Left colon (tissue), 2 donors: ENCODE measurements at regions not wholly inside any gene's neighbourhood (a gene's known extent, or its start where the extent isn't known, plus 50 kb on each side); places are given as distances from the start of the nearest gene placed in this dataset.
"Not testable (repeated sequence)": the region's sequence is repeated elsewhere in the genome, so short reads cannot be mapped to it uniquely, and the experiment has no call there.

ENCODE experiments used
- ATAC-seq: fragments of 200-7000 bp; cut with Tn5 transposase; one replicate; pipeline ENCODE4 v1.9.1; 2020; ENCODE audit warnings: mild to moderate bottlenecking, moderate library complexity
- DNase-seq, 2 donors: peaks; one replicate each; pipeline ENCODE4 v3.0.0-alpha.2; 2020
- intact Hi-C, 2 donors: fragments of 100-400 bp; cut with DNase I in 1 of 2; cut with micrococcal nuclease in 1 of 2; formaldehyde crosslinking; loops; one replicate each; pipeline versions ENCODE4 v1.11.2 to v1.14.0; 2022; cut with DNase I, micrococcal nuclease
- donor health status: DM: no; HTN: no; CAD: no.
- donor health status: DM: yes; HTN: yes; CAD: no.

GRCh38 chr9:65425183-65425582 lies 140.2 kb upstream of the FOXD4L5 start:
- DNase-seq, ATAC-seq, intact Hi-C loops: not testable (repeated sequence)

- DNase-seq, intact Hi-C loops, ATAC-seq: not testable (repeated sequence)
These were observed 139.5 kb upstream of the FOXD4L5 start for GRCh38 chr9:65424437-65424984.

GRCh38 chr9:65423691-65424436 lies 138.9 kb upstream of the FOXD4L5 start:
- ATAC-seq, DNase-seq, intact Hi-C loops: not testable (repeated sequence)

GRCh38 chr9:65422966-65423690 lies 138.1 kb upstream of the FOXD4L5 start:
- ATAC-seq, DNase-seq, intact Hi-C loops: not testable (repeated sequence)

DNA sequence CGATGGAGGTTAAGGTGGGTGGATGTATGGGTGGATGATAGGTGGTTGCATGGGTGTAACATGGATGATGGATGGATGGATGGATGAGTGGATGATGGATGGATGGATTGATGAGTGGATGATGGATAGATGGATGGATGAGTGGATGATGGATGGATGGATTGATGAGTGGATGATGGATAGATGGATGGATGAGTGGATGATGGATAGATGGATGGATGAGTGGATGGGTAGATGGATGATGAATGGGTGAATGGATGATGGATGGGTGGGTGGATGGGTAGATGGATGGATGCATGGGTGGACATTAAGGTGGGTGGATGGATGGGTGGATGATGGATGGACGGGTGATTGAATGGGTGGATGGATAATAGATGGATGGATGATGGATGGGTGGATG lies 136.5 kb upstream of the FOXD4L5 start:
- DNase-seq, intact Hi-C loops, ATAC-seq: not testable (repeated sequence)

DNA sequence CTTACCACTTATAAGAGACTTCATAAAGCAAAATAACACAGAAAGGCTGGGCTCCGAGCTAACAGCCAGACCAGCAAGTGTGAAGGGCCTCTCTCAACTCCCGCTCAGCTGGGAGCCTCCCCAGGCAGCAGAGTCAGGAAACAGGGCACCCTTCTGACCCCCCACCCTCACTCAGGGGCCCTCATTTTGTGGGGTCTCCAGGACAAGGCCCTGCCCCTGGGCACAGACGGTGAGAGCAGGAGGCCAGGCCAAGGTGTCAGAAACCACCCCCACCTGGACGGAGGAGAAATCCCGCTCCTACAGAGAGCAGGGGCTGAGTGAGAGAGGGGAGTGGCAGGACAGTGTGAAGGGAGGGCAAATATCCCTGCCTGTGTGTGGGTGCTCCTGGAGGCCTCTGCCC lies 135.8 kb upstream of the FOXD4L5 start:
- intact Hi-C loops: no loop called here
- ATAC-seq (no peak), DNase-seq (no peak)

DNA sequence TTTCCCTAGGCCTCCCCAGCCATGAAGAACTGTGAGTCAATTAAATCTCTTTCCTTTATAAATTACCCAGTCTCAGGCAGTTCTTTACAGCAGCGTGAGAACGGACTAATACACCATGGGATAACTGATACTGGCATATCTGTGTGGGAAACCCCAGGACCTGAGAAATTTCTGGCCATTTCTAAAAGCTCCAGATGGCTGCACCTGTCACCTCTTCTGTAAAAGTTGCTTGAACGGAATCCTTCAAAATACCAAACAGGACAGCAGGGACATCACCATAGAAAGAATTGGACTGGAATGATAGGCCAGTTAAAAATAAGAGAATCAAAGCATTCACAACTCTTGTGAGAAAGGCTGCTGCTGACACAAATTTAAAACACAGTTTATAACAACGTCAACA lies 134.0 kb upstream of the FOXD4L5 start:
- ATAC-seq, DNase-seq, intact Hi-C loops: not testable (repeated sequence)

DNA sequence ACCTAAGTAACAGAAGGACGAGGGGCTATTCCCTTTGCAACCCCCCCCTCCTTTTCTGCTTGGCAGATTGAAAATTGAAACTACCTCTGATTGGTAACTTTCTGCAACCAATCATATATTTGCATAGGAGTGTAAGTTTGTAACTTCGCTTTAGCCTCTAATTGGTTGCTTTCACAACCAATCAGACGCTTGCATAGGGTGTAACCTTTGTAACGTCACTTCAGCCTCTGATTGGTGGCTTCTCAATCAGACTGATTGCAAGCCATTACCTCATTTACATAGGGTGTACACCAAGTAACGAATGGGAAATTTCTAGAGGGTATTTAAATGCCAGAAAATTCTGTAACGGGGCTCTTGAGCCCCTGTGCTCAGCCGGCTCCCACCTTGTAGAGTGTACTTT lies 131.9 kb upstream of the FOXD4L5 start:
- intact Hi-C loops, DNase-seq, ATAC-seq: not testable (repeated sequence)

DNA sequence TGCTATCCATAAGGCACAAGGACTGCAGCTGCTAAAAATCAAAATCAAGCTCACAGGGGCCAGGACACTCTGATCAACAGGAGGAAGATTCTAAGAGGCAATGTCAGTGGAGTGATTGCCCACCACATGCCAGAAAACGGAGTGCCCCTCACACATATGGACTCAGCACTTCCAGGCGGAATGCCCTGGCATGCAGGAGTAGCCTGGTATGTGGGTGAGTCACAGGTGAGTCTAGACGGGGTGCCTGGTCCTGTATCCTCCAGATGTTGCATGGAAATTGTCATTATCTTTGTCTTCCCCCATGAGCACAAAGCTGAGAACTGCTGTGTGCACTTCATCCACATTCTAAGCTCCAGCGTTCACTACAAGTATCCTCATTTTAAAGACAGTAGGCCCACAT lies 129.2 kb upstream of the FOXD4L5 start:
- intact Hi-C loops, ATAC-seq, DNase-seq: not testable (repeated sequence)

GRCh38 chr9:65413371-65413770 lies 128.4 kb upstream of the FOXD4L5 start:
- ATAC-seq, intact Hi-C loops, DNase-seq: not testable (repeated sequence)

- DNase-seq (no peak), ATAC-seq (no peak)
- intact Hi-C loops: no loop called here
These were observed 126.9 kb upstream of the FOXD4L5 start for GRCh38 chr9:65411901-65412300.

DNA sequence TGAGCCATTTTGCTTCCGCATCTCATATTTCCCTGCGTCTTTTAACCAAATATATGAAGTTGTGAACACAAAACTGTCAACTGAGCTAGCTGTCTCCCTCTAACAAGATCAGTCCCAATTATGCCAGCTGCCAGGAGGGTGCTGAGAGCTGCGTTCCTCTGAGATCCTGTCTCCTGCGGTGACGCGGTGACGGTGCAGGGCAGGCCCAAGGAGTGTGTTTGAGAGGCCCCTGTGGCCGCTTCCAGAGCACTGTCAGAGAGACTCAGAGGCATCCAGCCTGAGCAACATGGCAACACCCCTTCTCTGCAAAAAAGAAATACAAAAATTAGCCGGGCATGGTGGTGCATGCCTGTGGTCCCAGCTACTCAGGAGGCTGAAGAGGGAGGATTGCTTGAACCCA lies 126.3 kb upstream of the FOXD4L5 start:
- DNase-seq (no peak), ATAC-seq (no peak)
- intact Hi-C loops: no loop called here

DNA sequence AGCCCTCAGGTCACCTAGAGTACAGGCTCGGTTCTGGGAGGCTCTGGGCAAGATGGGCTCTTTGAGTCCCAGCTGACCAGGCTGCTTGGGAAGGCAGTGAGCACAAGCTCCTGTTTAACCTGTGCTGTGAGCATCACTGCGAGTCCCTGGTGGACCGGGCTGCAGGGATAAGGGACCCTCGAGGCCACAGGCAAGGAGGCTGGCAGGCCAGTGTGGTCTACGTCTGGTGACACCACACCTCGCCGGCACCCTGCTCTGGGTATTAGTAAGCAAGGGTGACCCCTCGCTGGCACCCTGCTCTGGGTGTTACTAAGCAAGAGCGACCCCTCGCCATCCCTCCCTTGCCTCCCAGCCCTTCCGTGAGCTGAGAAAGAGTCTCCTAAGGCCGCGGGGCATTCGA lies 125.9 kb upstream of the FOXD4L5 start:
- DNase-seq: no peak
- intact Hi-C loops: no loop called here
- no peak for ATAC-seq

- no peak for DNase-seq
- intact Hi-C loops: no loop called here
These were observed 124.5 kb upstream of the FOXD4L5 start for GRCh38 chr9:65409471-65409980.

DNA sequence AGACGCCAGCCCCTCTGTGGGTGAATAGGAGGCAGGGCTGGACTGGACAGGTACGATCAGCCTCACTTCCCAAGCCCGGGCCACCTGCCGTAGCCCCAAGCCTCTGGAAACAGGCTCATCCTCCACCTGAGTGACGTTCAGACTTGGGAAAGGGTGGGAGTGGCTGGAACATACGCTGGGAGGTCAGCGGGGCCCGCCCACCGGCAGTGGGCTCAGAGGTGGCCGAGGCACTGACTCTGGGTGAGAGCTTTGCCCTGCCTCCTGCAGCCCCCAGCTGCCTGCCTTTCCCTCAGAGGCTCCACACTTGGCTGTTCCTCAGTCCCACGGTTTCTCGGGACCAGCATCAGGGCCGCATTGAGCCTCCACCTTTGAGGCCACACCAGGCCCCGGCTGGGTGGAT lies 123.8 kb upstream of the FOXD4L5 start:
- ATAC-seq, intact Hi-C loops, DNase-seq: not testable (repeated sequence)

More at GRCh38 chr9:65409471-65409980, 124.5 kb upstream of the FOXD4L5 start:
- ATAC-seq: no peak

GRCh38 chr9:65406625-65407024 lies 121.6 kb upstream of the FOXD4L5 start:
- ATAC-seq, DNase-seq, intact Hi-C loops: not testable (repeated sequence)

- DNase-seq, intact Hi-C loops, ATAC-seq: not testable (repeated sequence)
These were observed 120.8 kb upstream of the FOXD4L5 start for GRCh38 chr9:65405766-65406165.

DNA sequence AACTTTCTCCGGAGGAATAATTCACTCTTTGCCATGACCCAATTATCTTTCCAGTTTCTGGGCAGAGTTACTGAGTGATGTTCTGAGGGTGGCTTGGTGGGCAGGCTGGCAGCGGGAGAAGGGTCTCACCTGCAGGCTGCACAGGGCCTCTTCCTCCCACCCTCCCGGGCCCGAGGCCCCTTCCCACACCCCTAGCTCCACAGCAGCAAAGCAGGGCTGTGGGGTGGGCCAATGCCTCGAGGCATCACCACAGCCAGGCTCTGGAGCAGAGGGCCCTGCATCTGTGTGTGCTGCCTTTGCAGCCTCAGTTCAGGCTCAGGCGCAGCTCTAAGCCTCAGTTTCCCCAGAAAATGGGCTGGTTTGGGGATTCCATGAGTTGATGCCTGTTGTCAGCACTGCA lies 120.2 kb upstream of the FOXD4L5 start:
- intact Hi-C loops: no loop called here
- ATAC-seq (no peak), DNase-seq (no peak)

GRCh38 chr9:65404232-65405006 lies 119.4 kb upstream of the FOXD4L5 start:
- ATAC-seq: no peak
- intact Hi-C loops: no loop called here
- DNase-seq: no peak
